HG03066 (cell line): ENCODE measurements at regions not wholly inside any gene's neighbourhood (a gene's known extent, or its start where the extent isn't known, plus 50 kb on each side); places are given as distances from the start of the nearest gene placed in this dataset.

Source experiments
- ATAC-seq: cut with Tn5 transposase; IDR thresholded peaks from one replicate; pipeline ENCODE4 v1.9.1; 2021; ENCODE audit warnings: low read depth; ENCODE audit not compliant: unreplicated experiment

- no peak for ATAC-seq
Observed at GRCh38 chr9:18362901-18363685, 110.9 kb upstream of the ADAMTSL1 start.

GRCh38 chr9:18365651-18366050 is 108.3 kb upstream of the ADAMTSL1 start:
- ATAC-seq = no peak

- no peak for ATAC-seq
Observed at GRCh38 chr9:18366184-18366583, 107.8 kb upstream of the ADAMTSL1 start.

- ATAC-seq = no peak
Observed at GRCh38 chr9:18368206-18368605, 105.7 kb upstream of the ADAMTSL1 start.

- ATAC-seq = no peak
Observed at GRCh38 chr9:18371141-18371540, 102.8 kb upstream of the ADAMTSL1 start.

- ATAC-seq = no peak
Observed at GRCh38 chr9:18371621-18372020, 102.3 kb upstream of the ADAMTSL1 start.

- no peak for ATAC-seq
Observed at GRCh38 chr9:18379073-18379811, 94.7 kb upstream of the ADAMTSL1 start.

GRCh38 chr9:18382243-18382642 is 91.7 kb upstream of the ADAMTSL1 start:
- ATAC-seq = no peak

GRCh38 chr9:18384066-18384465 is 89.9 kb upstream of the ADAMTSL1 start:
- no peak for ATAC-seq

- ATAC-seq = no peak
Observed at GRCh38 chr9:18385696-18386490, 88.1 kb upstream of the ADAMTSL1 start.

- ATAC-seq = no peak
Observed at GRCh38 chr9:18390393-18390792, 83.6 kb upstream of the ADAMTSL1 start.

GRCh38 chr9:18393340-18394130 is 80.4 kb upstream of the ADAMTSL1 start:
- no peak for ATAC-seq

GRCh38 chr9:18394847-18395351 is 79.1 kb upstream of the ADAMTSL1 start:
- no peak for ATAC-seq

- no peak for ATAC-seq
Observed at GRCh38 chr9:18396102-18396728, 77.7 kb upstream of the ADAMTSL1 start.

GRCh38 chr9:18397076-18397475 is 76.9 kb upstream of the ADAMTSL1 start:
- no peak for ATAC-seq

GRCh38 chr9:18398038-18398437 is 75.9 kb upstream of the ADAMTSL1 start:
- ATAC-seq = no peak

- no peak for ATAC-seq
Observed at GRCh38 chr9:18404434-18405029, 69.4 kb upstream of the ADAMTSL1 start.

GRCh38 chr9:18405240-18405639 is 68.7 kb upstream of the ADAMTSL1 start:
- ATAC-seq = no peak

GRCh38 chr9:18410983-18411382 is 63.0 kb upstream of the ADAMTSL1 start:
- no peak for ATAC-seq
